ENCODE measurements at regions not wholly inside any gene's neighbourhood (a gene's known extent, or its start where the extent isn't known, plus 50 kb on each side); places are given as distances from the start of the nearest gene placed in this dataset.

DNA sequence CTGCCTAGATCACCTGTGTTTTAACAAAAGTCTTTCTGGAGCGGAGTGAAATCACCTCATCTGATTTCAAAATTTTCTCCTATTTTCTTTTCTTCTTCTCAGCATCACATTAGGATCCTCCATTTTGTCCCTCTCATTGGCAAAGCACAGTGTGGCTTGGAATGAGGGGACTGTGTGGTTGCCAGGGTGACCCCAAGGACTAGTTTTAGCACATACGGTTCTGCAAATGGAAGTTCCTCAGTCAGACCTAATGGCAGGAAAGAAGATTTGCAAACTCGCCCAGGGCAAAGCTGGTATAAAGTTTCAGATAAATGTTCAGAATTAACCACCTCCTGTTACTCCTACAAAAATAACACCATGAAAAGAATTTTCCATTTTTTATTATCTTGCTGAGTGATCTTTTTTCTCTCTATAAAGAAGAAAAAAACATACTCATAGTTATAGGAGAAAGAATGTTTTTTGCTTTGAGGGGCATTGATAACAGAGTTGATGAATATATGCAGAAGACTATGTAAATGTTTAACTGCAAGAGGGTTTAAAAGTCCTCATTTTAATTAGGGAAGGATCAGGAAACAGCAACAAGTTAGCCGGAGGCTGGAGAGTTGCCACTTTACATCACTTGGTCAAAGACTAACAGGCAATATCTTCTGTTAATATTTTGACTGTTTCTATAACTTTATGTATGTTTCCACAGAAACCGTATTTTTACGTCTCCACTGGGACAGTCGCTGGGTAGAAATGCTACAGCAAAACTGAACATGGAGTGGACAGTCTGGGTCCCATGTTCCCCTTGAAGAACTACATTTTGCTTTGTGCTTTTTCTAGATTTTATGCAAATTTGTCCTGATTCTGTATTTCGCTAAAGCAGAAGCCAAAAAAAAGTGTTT lies 257.8 kb downstream of the NR2F1-AS1 start:
- intact Hi-C loops (cut with DNase I): no loop called here

DNA sequence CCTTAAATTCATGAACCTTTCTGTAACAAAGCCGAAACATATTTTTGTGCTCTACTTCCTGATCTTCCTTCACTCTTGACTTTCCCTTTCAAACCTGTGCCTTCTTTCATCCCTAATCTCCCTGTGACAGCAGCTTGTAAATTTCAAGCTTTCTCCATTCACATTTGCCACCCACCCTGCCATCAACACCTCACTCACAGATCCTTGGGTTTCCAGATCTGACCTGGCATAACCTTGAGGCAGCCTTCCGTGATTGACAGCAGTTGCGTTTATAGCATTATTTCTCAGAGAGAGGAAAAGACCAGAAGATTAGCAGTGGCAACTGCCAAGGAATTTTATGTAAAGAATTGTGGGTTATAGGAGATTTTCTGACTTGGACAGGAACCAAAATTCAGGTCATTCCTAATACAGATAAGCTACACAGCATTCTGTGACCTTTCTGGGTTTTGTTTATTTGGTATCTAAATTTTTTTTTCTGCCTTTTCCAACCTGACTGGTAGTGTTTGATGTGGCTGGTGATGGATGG lies 260.0 kb downstream of the NR2F1-AS1 start:
- no peak for DNase-seq

More for the DNA sequence above, 257.8 kb downstream of the NR2F1-AS1 start:
- DNase-seq: no peak

DNA sequence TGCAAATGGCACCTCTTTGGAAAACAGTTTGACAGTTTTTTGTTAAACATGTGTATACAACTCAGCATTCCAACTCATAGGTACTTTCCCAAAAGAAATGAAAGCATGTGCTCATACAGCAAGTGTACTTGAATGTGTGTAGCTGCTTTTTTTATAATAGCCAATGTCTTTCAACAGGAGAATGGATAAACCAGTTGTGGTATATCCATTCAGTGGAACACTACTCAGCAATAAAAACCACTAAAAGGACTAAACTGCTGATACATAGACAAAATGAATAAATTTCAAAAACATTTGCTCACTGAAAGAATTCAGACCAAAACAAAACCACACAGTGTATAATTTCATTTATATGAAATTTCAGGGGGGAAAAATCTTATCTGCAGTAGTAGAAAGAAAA lies 267.3 kb downstream of the NR2F1-AS1 start:
- intact Hi-C loops (cut with DNase I): no loop called here
- no peak for DNase-seq

More for the DNA sequence above, 260.0 kb downstream of the NR2F1-AS1 start:
- intact Hi-C loops (cut with DNase I): no loop called here

DNA sequence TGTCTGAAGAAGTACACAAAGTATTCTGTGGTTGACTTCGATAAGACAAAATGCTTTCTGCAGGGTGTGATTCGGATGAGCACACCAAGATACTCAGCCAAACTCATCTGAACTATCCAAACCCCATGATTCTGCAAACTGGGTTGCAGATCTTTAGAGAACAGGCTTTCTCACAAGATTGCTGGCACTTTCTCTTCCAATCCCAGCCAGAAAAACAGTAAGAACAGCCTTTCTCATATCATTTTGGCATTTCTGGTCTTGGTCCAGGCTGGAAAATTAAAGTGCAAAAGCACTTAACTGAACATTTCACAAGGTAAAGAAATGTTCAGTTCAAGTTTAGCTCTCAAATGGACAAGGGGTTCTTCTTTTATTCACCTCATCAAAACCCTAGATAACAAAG lies 269.1 kb downstream of the NR2F1-AS1 start:
- no peak for DNase-seq

DNA sequence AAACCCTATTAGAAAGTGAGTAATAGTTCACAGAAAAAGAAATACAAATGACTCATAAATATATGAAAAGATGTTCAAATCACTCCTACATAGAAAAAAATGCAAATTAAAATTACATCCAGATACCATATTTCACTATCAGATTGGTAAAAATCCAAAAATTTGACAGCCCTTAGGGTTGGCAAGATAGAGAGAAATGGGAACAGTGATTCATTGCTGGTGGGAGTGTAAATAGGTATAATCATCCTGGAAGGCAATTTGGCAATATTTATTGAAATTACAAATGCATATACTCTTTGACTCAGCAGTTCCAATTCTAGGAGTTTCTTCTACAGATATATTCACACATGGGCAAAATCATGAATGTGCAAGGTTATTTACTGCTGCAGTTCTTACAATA lies 273.5 kb downstream of the NR2F1-AS1 start:
- no peak for DNase-seq

More for the DNA sequence above, 269.1 kb downstream of the NR2F1-AS1 start:
- intact Hi-C loops (cut with DNase I): no loop called here

DNA sequence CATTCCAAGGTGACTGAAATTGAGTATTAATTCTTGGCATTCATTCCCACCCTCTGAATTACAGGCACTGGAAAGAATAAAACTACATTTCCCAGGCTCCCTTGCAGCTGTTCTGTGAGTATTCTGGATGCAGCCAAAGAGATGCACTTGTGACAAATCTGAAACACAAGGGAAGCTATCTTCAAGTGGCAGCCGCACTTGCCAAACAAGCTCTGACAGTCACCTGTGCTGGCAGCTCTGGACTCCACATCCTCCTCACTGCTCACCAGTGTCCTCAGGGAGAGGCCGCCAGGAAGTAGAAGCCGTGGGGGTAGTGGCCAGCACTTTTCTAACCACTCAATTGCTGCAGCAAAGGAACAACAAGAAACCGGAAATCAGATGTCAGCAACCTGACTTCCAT lies 275.0 kb downstream of the NR2F1-AS1 start:
- intact Hi-C loops (cut with DNase I): no loop called here
- DNase-seq: peak in 1 of 42 donors; percentile 12

More for the DNA sequence above, 273.5 kb downstream of the NR2F1-AS1 start:
- intact Hi-C loops (cut with DNase I): no loop called here

DNA sequence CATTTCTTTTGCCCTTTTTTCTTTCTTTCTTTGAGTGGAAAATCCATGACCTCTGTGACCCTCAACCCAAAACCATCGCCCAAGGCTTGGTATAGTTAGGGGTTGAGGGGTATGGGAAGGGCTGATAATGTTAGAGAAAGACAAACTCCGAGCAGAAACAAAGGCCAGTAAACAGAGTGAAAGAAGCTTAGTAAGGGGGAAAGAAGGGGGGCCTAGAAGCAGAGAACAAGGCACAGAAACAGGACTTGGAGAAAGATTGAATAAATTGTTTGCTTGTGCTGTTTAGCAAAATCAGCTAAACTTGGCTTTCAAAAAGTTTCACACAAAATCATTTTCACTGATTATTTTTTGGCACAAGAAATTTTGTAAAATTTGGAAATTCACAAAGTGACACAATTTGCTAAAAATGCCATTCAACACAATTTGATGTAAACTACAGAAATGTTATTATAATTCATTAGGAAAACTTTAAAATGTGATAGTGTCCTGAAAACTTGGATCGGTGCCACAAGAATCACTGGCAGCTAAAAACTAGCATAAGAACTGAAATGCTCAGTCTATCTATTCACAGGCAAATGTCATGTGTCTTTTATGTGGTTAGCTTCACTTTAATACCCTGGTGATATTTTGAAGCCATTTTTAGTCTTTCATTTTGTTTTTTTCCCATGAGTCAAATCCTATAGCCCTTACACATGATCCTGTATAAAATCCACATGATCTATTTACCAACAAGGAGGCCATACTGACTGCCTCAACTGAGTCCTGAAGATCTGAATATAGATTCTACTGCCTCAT lies 276.4 kb downstream of the NR2F1-AS1 start:
- DNase-seq: no peak
- intact Hi-C loops (cut with DNase I): no loop called here

DNA sequence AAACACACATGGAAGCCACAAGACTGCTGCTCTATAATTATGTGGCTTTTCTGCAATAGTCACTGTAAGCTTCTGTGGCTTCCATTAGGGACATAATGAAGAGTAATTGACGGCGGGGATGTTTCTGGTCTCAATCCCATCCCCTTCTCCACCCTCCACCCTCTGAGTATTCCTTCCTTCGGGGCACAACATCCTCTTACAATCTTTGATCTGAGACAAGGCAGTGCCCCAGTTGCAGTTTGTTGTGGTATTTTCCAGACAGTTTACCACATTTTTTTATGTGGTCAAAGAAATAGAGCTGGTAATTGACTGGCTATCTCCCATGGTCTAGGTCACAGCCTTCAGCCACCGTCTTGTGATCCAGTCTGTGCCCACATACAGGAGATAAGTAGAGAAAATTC lies 277.7 kb downstream of the NR2F1-AS1 start:
- intact Hi-C loops (cut with DNase I): no loop called here
- DNase-seq: no peak

DNA sequence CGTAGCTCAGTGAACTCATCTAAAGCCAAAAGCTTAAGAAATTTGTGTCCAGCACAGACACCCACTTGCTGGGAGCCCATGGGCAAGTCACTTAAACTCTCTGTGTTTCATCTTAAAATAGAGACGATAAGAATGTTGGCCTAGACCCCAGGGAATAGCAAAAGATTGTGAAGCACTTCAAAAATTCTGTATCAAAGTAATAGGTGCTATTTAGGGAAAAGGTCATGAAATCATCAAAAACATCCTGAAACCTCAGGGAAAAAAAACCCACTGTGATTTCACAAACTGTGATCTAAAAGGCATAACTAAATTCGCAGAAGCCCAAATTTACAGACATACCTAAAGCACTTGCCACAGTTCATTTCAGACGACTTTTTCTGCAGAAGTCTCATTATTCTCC lies 278.3 kb downstream of the NR2F1-AS1 start:
- intact Hi-C loops (cut with DNase I): no loop called here
- no peak for DNase-seq

DNA sequence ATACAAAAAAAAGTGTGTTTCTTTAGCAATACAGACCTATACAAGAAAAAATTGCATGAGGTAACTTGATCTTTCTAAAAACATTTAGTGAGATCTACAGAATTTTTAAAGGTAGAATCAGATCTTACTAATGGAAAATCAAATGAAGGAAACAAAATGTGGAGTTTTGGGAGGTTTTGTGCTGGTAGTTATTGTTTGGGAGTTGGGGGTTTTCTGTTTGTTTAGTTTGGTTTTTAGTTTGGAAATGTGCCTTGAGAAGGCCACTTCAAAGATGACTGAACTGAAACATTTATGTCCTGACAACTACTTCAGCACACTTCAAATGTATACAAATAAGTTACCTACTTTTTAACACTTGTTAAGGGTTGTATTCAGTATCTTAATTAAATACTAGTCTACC lies 280.1 kb downstream of the NR2F1-AS1 start:
- intact Hi-C loops (cut with DNase I): no loop called here
- no peak for DNase-seq

DNA sequence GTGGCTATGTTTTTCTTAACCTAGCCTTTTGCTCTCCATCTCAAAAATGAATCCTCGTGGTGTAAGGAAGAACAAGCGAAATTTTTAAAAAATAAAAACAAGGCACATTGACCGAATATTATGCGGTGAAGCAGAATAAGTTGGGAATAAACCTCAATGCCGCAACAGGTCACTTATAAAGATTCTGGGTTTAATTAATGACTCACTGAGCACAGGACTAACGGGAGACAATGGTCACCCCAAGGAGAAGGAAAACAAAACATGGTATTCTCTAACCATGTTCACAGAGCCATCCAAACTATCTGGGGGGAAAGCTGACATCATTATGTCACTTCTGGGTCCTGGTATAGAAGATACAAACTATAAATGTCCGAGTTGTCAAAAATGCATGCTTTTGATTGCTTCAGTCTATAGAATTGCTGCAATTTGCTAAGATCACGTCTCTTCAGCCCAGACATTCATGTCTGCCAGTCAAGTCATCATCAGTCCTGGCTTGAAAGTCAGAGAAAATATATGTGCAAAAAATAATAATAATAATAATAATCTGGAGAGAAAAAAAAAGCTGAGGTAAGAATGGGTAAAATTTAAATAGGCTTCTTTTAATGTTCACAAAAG lies 280.6 kb downstream of the NR2F1-AS1 start:
- DNase-seq: no peak

DNA sequence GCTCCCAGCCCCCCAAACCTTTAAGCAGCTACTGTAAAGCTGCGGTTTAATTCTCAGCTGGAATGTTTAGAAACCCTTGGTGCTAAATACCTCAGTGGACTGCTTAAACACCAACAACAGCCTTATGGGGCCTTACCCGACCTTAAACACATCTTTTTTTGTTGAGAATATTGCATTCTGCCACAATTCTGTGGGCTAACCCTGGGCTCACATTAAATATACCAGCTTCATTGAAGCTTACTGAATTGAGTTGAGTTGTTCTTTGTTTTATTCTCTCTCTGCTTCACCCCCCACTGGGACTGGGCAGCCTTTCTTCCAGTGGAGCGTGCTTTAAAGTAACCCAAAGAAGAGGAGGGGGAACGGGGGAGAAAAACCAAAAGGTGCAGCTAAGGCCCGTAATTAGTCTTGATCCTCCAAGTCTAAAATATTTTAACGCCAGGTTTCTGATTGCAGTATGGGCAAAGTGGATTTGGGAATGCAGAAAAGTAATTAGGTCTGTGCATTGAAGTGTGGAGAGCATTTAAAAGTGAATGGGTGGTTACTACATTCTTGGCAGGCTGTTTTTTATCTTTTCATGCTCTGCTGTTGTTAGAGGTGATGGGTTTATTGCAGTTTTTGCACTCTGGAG lies 281.2 kb downstream of the NR2F1-AS1 start:
- peak in 13 of 42 donors; percentile 3 to 59 (median 24) for DNase-seq
- intact Hi-C loops (cut with DNase I): no loop called here

More for the DNA sequence above, 280.6 kb downstream of the NR2F1-AS1 start:
- intact Hi-C loops (cut with DNase I): no loop called here

DNA sequence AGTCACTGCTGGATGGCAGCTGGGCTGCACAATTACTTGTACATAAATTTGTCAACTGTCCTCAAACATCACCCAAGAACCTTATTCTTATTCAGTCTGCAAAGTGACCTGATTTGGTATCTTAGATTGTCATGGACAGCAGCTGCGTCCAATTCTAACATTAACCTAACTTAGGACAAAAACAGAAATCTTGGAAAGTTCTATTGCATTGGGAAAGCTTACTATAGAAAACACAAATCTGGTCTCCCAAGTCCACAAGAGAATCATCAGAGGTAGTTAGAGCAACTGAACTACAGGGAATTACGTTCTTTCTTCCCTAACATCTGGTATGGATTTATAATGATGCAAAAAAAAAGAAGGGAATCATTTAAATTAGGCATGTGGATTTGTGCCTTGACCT lies 283.9 kb downstream of the NR2F1-AS1 start:
- intact Hi-C loops (cut with DNase I): no loop called here
- DNase-seq: no peak

DNA sequence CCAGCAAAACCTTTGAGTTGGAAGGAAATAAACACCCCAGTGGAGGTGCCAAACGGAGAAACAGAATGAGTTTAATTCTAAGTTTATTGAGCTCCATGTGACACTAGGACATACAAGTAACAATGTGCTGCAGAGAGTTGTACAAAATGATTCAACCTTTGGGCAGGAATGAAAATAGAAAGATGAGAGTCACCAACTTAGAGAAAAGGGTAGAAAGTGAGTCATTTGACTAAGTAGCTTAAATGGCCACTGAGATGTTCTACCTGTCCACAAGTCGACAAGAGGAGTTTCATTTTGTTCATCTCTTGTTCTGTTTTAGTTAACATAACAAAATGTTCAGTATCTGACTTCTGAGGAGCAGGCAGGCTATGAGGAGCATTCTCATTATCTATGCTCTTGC lies 284.7 kb downstream of the NR2F1-AS1 start:
- intact Hi-C loops (cut with DNase I): no loop called here
- DNase-seq: peak in 1 of 42 donors; percentile 6

DNA sequence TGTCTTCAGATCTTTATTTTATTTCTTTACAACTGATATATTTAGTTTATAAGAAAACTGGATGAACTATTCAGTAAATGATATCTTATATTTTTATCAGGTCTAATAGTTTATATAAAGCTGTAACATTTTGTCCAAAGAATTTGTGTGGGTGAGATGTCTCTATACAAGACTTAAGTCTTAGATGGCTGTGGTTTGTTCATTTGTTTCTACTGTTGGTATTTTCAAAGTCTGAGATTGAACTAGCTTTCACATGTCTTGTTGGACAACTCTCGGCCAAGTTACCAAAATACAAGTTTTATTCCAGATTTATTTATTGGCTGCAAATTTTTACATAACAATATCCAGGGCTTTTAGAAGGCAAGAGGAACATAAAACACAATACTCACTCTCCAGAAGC lies 286.0 kb downstream of the NR2F1-AS1 start:
- DNase-seq: no peak
- intact Hi-C loops (cut with DNase I): no loop called here

DNA sequence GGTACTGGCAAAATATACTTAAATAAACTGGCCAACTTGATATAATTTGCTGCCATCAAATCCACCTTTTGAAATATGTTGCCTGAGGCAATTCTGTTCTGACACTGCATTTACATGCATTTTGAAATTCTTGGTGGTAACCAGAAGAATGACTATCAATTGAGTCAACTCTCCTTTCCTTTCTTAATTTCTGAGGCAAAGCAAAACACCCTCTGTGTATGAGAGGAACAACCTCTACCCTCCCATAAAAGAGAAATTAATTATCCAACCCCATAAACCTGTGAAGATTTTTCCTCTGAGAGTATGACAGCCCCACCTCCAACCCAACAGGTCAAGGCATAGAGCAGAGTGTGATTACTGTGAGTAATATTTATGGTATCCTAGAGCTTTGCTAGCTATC lies 286.8 kb downstream of the NR2F1-AS1 start:
- intact Hi-C loops (cut with DNase I): no loop called here

DNA sequence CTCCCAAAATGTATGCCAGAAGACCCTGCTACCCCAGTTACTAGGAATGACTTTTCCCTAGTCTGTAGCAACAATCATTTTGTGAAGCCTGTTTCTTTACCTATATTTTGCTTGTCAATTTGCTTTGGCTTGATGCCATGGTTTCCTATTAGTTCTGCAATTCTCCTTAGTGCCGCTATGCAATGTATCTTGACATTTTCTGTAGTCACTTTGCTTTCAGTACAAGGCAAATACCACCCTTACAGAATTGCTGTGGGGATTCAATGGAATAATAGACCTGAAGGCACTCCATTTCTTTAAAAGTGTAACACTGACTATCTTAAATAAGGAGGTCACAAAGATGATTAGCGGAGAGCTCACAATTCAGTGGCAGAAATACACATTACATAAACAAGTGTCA lies 291.1 kb downstream of the NR2F1-AS1 start:
- no peak for DNase-seq
- intact Hi-C loops (cut with DNase I): no loop called here

More for the DNA sequence above, 286.8 kb downstream of the NR2F1-AS1 start:
- DNase-seq: no peak

DNA sequence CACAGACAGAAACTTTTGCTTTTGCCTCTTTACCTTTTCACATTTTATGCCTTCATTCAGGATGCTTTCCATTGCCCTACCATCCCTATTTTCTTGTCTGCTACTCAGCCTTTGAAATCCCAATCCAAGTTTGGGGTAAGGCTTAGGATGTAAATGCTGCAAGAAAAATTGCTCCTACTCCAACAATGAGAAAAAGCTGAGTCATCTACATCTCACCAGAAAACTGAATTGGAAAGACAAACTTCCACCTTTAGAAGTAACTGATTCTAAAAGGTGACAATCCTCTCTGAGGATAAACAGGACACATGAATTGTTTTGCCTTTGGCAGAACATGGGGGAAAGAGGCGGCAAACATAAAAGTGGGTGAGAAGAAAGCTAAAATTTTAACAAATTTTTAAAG lies 295.6 kb downstream of the NR2F1-AS1 start:
- intact Hi-C loops (cut with DNase I): no loop called here
- no peak for DNase-seq
